ENCODE measurements at regions not wholly inside any gene's neighbourhood (a gene's known extent, or its start where the extent isn't known, plus 50 kb on each side); places are given as distances from the start of the nearest gene placed in this dataset.

GRCh38 chr11:105211806-105212554, 72.4 kb upstream of the CARD18 start:
- no peak overlapping the region for H3K4me3 ChIP-seq (ENCODE audit: insufficient read depth, low read depth, low read length)
- TF ChIP-seq EZH2 (IDR thresholded peaks at IDR 0.05; ENCODE audit: insufficient read depth, low read length) (no peak), CTCF (IDR thresholded peaks at IDR 0.05; ENCODE audit: insufficient read depth, low read depth, low read length) (no peak)
- H3K79me2 ChIP-seq (ENCODE audit: insufficient read depth, low read length), result no peaks in the 10 kb centered on the region
- no peaks in the 10 kb centered on the region for H3K4me1 ChIP-seq (ENCODE audit: insufficient read depth, low read length)
- H3K9ac ChIP-seq (ENCODE audit: low read length), result no peak overlapping the region
- H3K4me1 Mint-ChIP-seq (ENCODE audit: low read depth, unreplicated experiment), result no peaks in the 10 kb centered on the region
- H3K36me3 ChIP-seq (ENCODE audit: insufficient read depth, low read length), result no peaks in the 10 kb centered on the region
- H3K27ac ChIP-seq (ENCODE audit: low read depth, low read length), result no peak overlapping the region
- no peak overlapping the region for H2AFZ ChIP-seq (ENCODE audit: low read depth, low read length)
- no peaks in the 10 kb centered on the region for H3K27me3 ChIP-seq (ENCODE audit: insufficient read depth, low read length)
- peak overlapping the region; percentile 15 for H3K4me2 ChIP-seq (ENCODE audit: low read length)
- no peaks in the 10 kb centered on the region for H3K36me3 Mint-ChIP-seq (ENCODE audit: low read depth, unreplicated experiment)
- no peak overlapping the region for H3K4me3 Mint-ChIP-seq (ENCODE audit: unreplicated experiment)
- peak; percentile 56 for DNase-seq (ENCODE audit: low read depth)
- H3K27ac Mint-ChIP-seq (ENCODE audit: unreplicated experiment), result no peak overlapping the region
- H3K27me3 Mint-ChIP-seq (ENCODE audit: low read depth, unreplicated experiment), result no peaks in the 10 kb centered on the region
- no peak for FAIRE-seq
- H3K9me3 Mint-ChIP-seq (ENCODE audit: unreplicated experiment), result no peaks in the 10 kb centered on the region
- H3K9me3 ChIP-seq (ENCODE audit: insufficient read depth, low read depth, low read length), result no peaks in the 10 kb centered on the region
- H4K20me1 ChIP-seq (ENCODE audit: insufficient read depth, low read length), result no peaks in the 10 kb centered on the region

GRCh38 chr11:105208019-105208418, 68.5 kb upstream of the CARD18 start:
- Histone ChIP-seq H3K27me3 (ENCODE audit: insufficient read depth, low read length) (no peaks in the 10 kb centered on the region), H3K9ac (ENCODE audit: low read length) (no peak overlapping the region), H4K20me1 (ENCODE audit: insufficient read depth, low read length) (no peaks in the 10 kb centered on the region), H3K79me2 (ENCODE audit: insufficient read depth, low read length) (no peaks in the 10 kb centered on the region), H3K4me1 (ENCODE audit: insufficient read depth, low read length) (no peaks in the 10 kb centered on the region), H3K4me2 (ENCODE audit: low read length) (no peak overlapping the region), H3K4me3 (ENCODE audit: insufficient read depth, low read depth, low read length) (no peak overlapping the region), H3K9me3 (ENCODE audit: insufficient read depth, low read depth, low read length) (no peaks in the 10 kb centered on the region), H3K27ac (ENCODE audit: low read depth, low read length) (no peak overlapping the region), H3K36me3 (ENCODE audit: insufficient read depth, low read length) (no peaks in the 10 kb centered on the region), H2AFZ (ENCODE audit: low read depth, low read length) (no peak overlapping the region)
- TF ChIP-seq CTCF (IDR thresholded peaks at IDR 0.05; ENCODE audit: insufficient read depth, low read depth, low read length), result no peak
- H3K27ac Mint-ChIP-seq (ENCODE audit: unreplicated experiment), result no peak overlapping the region
- no peaks in the 10 kb centered on the region for H3K27me3 Mint-ChIP-seq (ENCODE audit: low read depth, unreplicated experiment)
- H3K9me3 Mint-ChIP-seq (ENCODE audit: unreplicated experiment), result no peaks in the 10 kb centered on the region
- FAIRE-seq (no peak), DNase-seq (ENCODE audit: low read depth) (no peak)
- no peaks in the 10 kb centered on the region for H3K4me1 Mint-ChIP-seq (ENCODE audit: low read depth, unreplicated experiment)
- H3K36me3 Mint-ChIP-seq (ENCODE audit: low read depth, unreplicated experiment), result no peaks in the 10 kb centered on the region
- H3K4me3 Mint-ChIP-seq (ENCODE audit: unreplicated experiment), result no peak overlapping the region

DNA sequence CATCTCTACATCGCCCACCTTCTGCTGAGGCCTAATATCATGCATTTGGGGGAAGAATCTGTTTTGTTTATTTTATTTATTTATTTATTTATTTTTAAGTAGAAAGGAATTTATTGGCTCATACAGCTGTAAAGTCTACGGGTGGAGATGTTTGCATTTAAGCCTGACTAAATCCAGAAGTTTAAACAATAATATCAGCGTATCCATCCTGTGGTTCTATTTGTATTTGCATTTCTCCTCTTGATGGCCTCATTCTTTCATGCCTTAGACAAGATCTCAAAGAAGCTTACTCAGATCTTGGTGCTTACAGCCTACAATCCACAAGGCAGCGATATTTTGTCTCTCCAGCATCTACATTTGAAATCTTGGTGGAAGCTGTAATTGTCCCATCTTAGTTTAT, 67.1 kb upstream of the CARD18 start:
- Histone ChIP-seq H3K79me2 (ENCODE audit: insufficient read depth, low read length) (no peaks in the 10 kb centered on the region), H2AFZ (ENCODE audit: low read depth, low read length) (no peak overlapping the region), H3K27me3 (ENCODE audit: insufficient read depth, low read length) (no peaks in the 10 kb centered on the region), H3K36me3 (ENCODE audit: insufficient read depth, low read length) (no peaks in the 10 kb centered on the region), H3K9me3 (ENCODE audit: insufficient read depth, low read depth, low read length) (no peaks in the 10 kb centered on the region), H3K9ac (ENCODE audit: low read length) (no peak overlapping the region), H3K4me2 (ENCODE audit: low read length) (no peak overlapping the region), H3K4me3 (ENCODE audit: insufficient read depth, low read depth, low read length) (no peak overlapping the region), H4K20me1 (ENCODE audit: insufficient read depth, low read length) (no peaks in the 10 kb centered on the region), H3K4me1 (ENCODE audit: insufficient read depth, low read length) (no peaks in the 10 kb centered on the region), H3K27ac (ENCODE audit: low read depth, low read length) (no peak overlapping the region)
- Mint-ChIP-seq H3K9me3 (ENCODE audit: unreplicated experiment) (no peaks in the 10 kb centered on the region), H3K27ac (ENCODE audit: unreplicated experiment) (no peak overlapping the region), H3K4me3 (ENCODE audit: unreplicated experiment) (no peak overlapping the region), H3K4me1 (ENCODE audit: low read depth, unreplicated experiment) (peaks cover 2% of the 10 kb centered on the region), H3K27me3 (ENCODE audit: low read depth, unreplicated experiment) (no peaks in the 10 kb centered on the region), H3K36me3 (ENCODE audit: low read depth, unreplicated experiment) (no peaks in the 10 kb centered on the region)
- FAIRE-seq (no peak), DNase-seq (ENCODE audit: low read depth) (no peak)
- TF ChIP-seq CTCF (IDR thresholded peaks at IDR 0.05; ENCODE audit: insufficient read depth, low read depth, low read length) (no peak), EZH2 (IDR thresholded peaks at IDR 0.05; ENCODE audit: insufficient read depth, low read length) (no peak)
